H1 (cell line): ENCODE measurements at regions not wholly inside any gene's neighbourhood (a gene's known extent, or its start where the extent isn't known, plus 50 kb on each side); places are given as distances from the start of the nearest gene placed in this dataset.

Source experiments
- CTCF ChIA-PET: fragments of 300-600 bp; sonication (Branson Sonifier 250); formaldehyde crosslinking; loops from one replicate; lab custom pipeline; 2021; ENCODE audit not compliant: partially characterized antibody; lab: Charles Lee
- POLR2A ChIA-PET: fragments of 300-600 bp; sonication (Branson Sonifier 250); formaldehyde crosslinking; loops from one replicate; lab custom pipeline; 2021; ENCODE audit warnings: inconsistent platforms; ENCODE audit not compliant: partially characterized antibody; lab: Charles Lee
- DNase-seq, 2 experiments: peaks; one replicate each; pipeline versions ENCODE4 v3.0.0 to v3.0.0-alpha.2; 2010 to 2022; ENCODE audit warnings: low spot score in 2 of 2, low read depth in 1 of 2, mixed read lengths in 1 of 2
- FAIRE-seq: peaks from 2 replicates; lab custom pipeline; 2011; peaks lifted over from hg19 to GRCh38; lab: Jason Lieb, UNC
- H2AFZ ChIP-seq: 2 replicates; pipeline ENCODE4 v1.8.1; 2012; ENCODE audit warnings: low read length, inconsistent platforms
- H2AK5ac ChIP-seq: 2 replicates; pipeline ENCODE4 v1.6.1; 2013; ENCODE audit warnings: low read depth, low read length
- H2BK120ac ChIP-seq: replicated peaks from 2 replicates; pipeline ENCODE3; 2013; ENCODE audit warnings: low read depth, low read length, inconsistent platforms
- H2BK12ac ChIP-seq: 2 replicates; pipeline ENCODE4 v1.6.1; 2013; ENCODE audit warnings: low read depth, low read length
- H2BK15ac ChIP-seq: 2 replicates; pipeline ENCODE4 v1.6.1; 2013; ENCODE audit warnings: low read length
- H2BK20ac ChIP-seq: 2 replicates; pipeline ENCODE4 v1.6.1; 2013; ENCODE audit warnings: low read length
- H2BK5ac ChIP-seq: 2 replicates; pipeline ENCODE4 v1.6.1; 2013; ENCODE audit warnings: low read depth, low read length
- H3K14ac ChIP-seq: 2 replicates; pipeline ENCODE4 v1.6.1; 2013; ENCODE audit warnings: inconsistent platforms; ENCODE audit not compliant: insufficient read length
- H3K18ac ChIP-seq: 2 replicates; pipeline ENCODE4 v1.6.1; 2013; ENCODE audit warnings: low read length; ENCODE audit errors: extremely low read depth
- H3K23ac ChIP-seq: 2 replicates; pipeline ENCODE4 v1.6.1; 2013; ENCODE audit warnings: inconsistent platforms; ENCODE audit not compliant: insufficient read length
- H3K23me2 ChIP-seq: 2 replicates; pipeline ENCODE4 v1.6.1; 2013; ENCODE audit warnings: low read depth, low read length
- H3K27ac ChIP-seq: 2 replicates; pipeline ENCODE4 v1.6.1; 2011; ENCODE audit warnings: low read depth, low read length, inconsistent platforms
- H3K27me3 ChIP-seq, 4 experiments: replicated peaks in 1 of 4; 1 replicate in 1 of 4; 2 replicates in 3 of 4; pipeline versions ENCODE4 v1.6.1 to v1.8.1; 2011 to 2013; ENCODE audit warnings: low read length in 3 of 4, mild to moderate bottlenecking in 3 of 4, inconsistent platforms in 2 of 4, mixed read lengths in 2 of 4, moderate library complexity in 1 of 4; ENCODE audit not compliant: control insufficient read depth in 3 of 4, insufficient read depth in 3 of 4; ENCODE audit errors: extremely low read depth in 1 of 4
- H3K36me3 ChIP-seq, 4 experiments: 2 replicates each; pipeline versions ENCODE4 v1.6.1 to v1.8.1; 2011 to 2013; ENCODE audit warnings: mild to moderate bottlenecking in 4 of 4, low read length in 3 of 4, moderate library complexity in 2 of 4, control low read depth in 1 of 4, inconsistent platforms in 1 of 4; ENCODE audit not compliant: insufficient read depth in 4 of 4, control insufficient read depth in 2 of 4
- H3K4ac ChIP-seq: replicated peaks from 2 replicates; pipeline ENCODE3; 2013; ENCODE audit warnings: low read length, low read depth, mixed read lengths, inconsistent platforms; ENCODE audit not compliant: insufficient read length
- H3K4me1 ChIP-seq, 4 experiments: replicated peaks in 1 of 4; 1 replicate in 1 of 4; 2 replicates in 3 of 4; pipeline versions ENCODE4 v1.6.1 to v1.8.1; 2011 to 2013; ENCODE audit warnings: low read length in 3 of 4, inconsistent platforms in 2 of 4, mixed read lengths in 1 of 4; ENCODE audit not compliant: insufficient read depth in 4 of 4, control insufficient read depth in 3 of 4
- H3K4me2 ChIP-seq, 2 experiments: 2 replicates each; pipeline versions ENCODE4 v1.6.1 to v1.8.1; 2011 to 2013; ENCODE audit warnings: low read depth in 2 of 2, low read length in 2 of 2, control low read depth in 1 of 2, inconsistent platforms in 1 of 2, mild to moderate bottlenecking in 1 of 2; ENCODE audit not compliant: insufficient read depth in 1 of 2
- H3K4me3 ChIP-seq, 4 experiments: fragments of 200-600, 300-600 bp in 1 of 4; sonication (generic), shearing (Covaris generic), sonication (Bioruptor Twin) in 1 of 4; 2 replicates each; pipeline versions ENCODE4 v1.5.1 to v1.8.1; 2011 to 2016; ENCODE audit warnings: low read length in 4 of 4, low read depth in 3 of 4, control low read depth in 2 of 4, inconsistent platforms in 2 of 4, mild to moderate bottlenecking in 2 of 4, mixed read lengths in 1 of 4, moderate library complexity in 1 of 4; ENCODE audit not compliant: insufficient read depth in 2 of 4; ENCODE audit errors: extremely low read depth in 1 of 4
- H3K56ac ChIP-seq: replicated peaks from 2 replicates; pipeline ENCODE3; 2013; ENCODE audit warnings: low read depth, mild to moderate bottlenecking, mixed read lengths, low read length, inconsistent platforms; ENCODE audit not compliant: insufficient read length
- H3K79me1 ChIP-seq: 2 replicates; pipeline ENCODE4 v1.6.1; 2013; ENCODE audit warnings: low read depth, low read length, control low read depth
- H3K79me2 ChIP-seq, 2 experiments: 2 replicates each; pipeline versions ENCODE4 v1.6.1 to v1.8.1; 2012 to 2013; ENCODE audit warnings: low read length in 2 of 2, mild to moderate bottlenecking in 2 of 2, inconsistent platforms in 1 of 2; ENCODE audit not compliant: insufficient read depth in 2 of 2, control insufficient read depth in 1 of 2
- H3K9ac ChIP-seq, 4 experiments: replicated peaks in 1 of 4; 1 replicate in 1 of 4; 2 replicates in 3 of 4; pipeline versions ENCODE4 v1.6.1 to v1.8.1; 2011 to 2013; ENCODE audit warnings: low read depth in 3 of 4, low read length in 3 of 4, control low read depth in 2 of 4, mild to moderate bottlenecking in 2 of 4, moderate library complexity in 2 of 4, inconsistent platforms in 1 of 4; ENCODE audit errors: extremely low read depth in 1 of 4
- H3K9me3 ChIP-seq, 2 experiments: 2 replicates each; pipeline versions ENCODE4 v1.6.1 to v1.8.1; 2012 to 2013; ENCODE audit warnings: mild to moderate bottlenecking in 2 of 2, moderate library complexity in 2 of 2, control low read depth in 1 of 2, inconsistent platforms in 1 of 2, low read depth in 1 of 2, low read length in 1 of 2, mixed read lengths in 1 of 2; ENCODE audit not compliant: insufficient read depth in 2 of 2
- H4K20me1 ChIP-seq, 2 experiments: replicated peaks in 1 of 2; 2 replicates each; pipeline versions ENCODE3 to v1.8.1; 2011 to 2013; ENCODE audit warnings: inconsistent platforms in 2 of 2, low read length in 2 of 2, mild to moderate bottlenecking in 1 of 2; ENCODE audit not compliant: insufficient read depth in 2 of 2, control insufficient read depth in 1 of 2
- H4K5ac ChIP-seq: 2 replicates; pipeline ENCODE4 v1.6.1; 2013; ENCODE audit warnings: low read length, low read depth, mixed read lengths, inconsistent platforms; ENCODE audit not compliant: insufficient read length
- H4K8ac ChIP-seq: 2 replicates; pipeline ENCODE4 v1.8.0; 2013; ENCODE audit warnings: mild to moderate bottlenecking, moderate library complexity, low read length, inconsistent platforms; ENCODE audit not compliant: insufficient read depth; ENCODE audit errors: extremely low read depth
- H4K91ac ChIP-seq: replicated peaks from 2 replicates; pipeline ENCODE3; 2013; ENCODE audit warnings: low read length, mixed read lengths, inconsistent platforms; ENCODE audit not compliant: insufficient read length
- ASH2L ChIP-seq: fragments of 200-600, 300-600 bp; sonication (generic); IDR thresholded peaks from one replicate; pipeline ENCODE4 v1.7.1; 2017; ENCODE audit warnings: low read length
- CHD1 ChIP-seq: IDR thresholded peaks from 2 replicates; pipeline ENCODE4 v1.6.1; 2012; ENCODE audit warnings: low read depth, low read length, improper control_type of control experiment
- CREB1 ChIP-seq: IDR thresholded peaks from 2 replicates; pipeline ENCODE4 v1.6.1; 2012; ENCODE audit warnings: inconsistent platforms
- EZH2 ChIP-seq: fragments of 200-600 bp; sonication (generic); IDR thresholded peaks from 2 replicates; pipeline ENCODE4 v1.7.1; 2012; ENCODE audit warnings: low read depth, mild to moderate bottlenecking, moderate library complexity, low read length, inconsistent platforms; ENCODE audit not compliant: severe bottlenecking
- GTF2F1 ChIP-seq: IDR thresholded peaks from 2 replicates; pipeline ENCODE4 v1.6.1; 2012; ENCODE audit warnings: low read depth, low read length, improper control_type of control experiment, borderline replicate concordance
- JUN ChIP-seq: IDR thresholded peaks from 2 replicates; pipeline ENCODE4 v1.6.1; 2011; ENCODE audit warnings: low read depth, mild to moderate bottlenecking, improper control_type of control experiment, low read length
- JUND ChIP-seq: IDR thresholded peaks from 2 replicates; pipeline ENCODE4 v1.6.1; 2011; ENCODE audit warnings: mild to moderate bottlenecking, improper control_type of control experiment, low read length
- KDM1A ChIP-seq: fragments of 200-600, 300-600 bp; sonication (generic); IDR thresholded peaks from 2 replicates; pipeline ENCODE4 v1.7.1; 2016; ENCODE audit warnings: mild to moderate bottlenecking, low read length, borderline replicate concordance
- POU5F1 ChIP-seq: IDR thresholded peaks from 2 replicates; pipeline ENCODE4 v1.6.1; 2011; ENCODE audit warnings: low read depth, mild to moderate bottlenecking, low read length, moderate library complexity
- RFX5 ChIP-seq: IDR thresholded peaks from 2 replicates; pipeline ENCODE4 v1.6.1; 2011; ENCODE audit warnings: low read depth, low read length, improper control_type of control experiment, borderline replicate concordance
- SP2 ChIP-seq: IDR thresholded peaks from 2 replicates; pipeline ENCODE4 v1.6.1; 2012; ENCODE audit warnings: mild to moderate bottlenecking, low read length, inconsistent platforms
- SP4 ChIP-seq: IDR thresholded peaks from 2 replicates; pipeline ENCODE4 v1.6.1; 2012; ENCODE audit warnings: low read length, inconsistent platforms
- WGBS, 2 experiments: shearing (Covaris generic) in 1 of 2; methylation state at CpG; one replicate each; pipeline versions ENCODE4 v1.1.6 to v1.1.7; 2013 to 2015; ENCODE audit warnings: low lambda C conversion rate in 2 of 2, mixed read lengths in 2 of 2, inconsistent platforms in 1 of 2, low coverage in 1 of 2, missing lambda C conversion rate in 1 of 2; ENCODE audit not compliant: insufficient replicate concordance in 2 of 2, insufficient coverage in 1 of 2, insufficient read length in 1 of 2; ENCODE audit errors: extremely low coverage in 1 of 2, missing lambda C conversion rate in 1 of 2; 5-methylcytosine and 5-hydroxymethylcytosine counted together
- TF ChIP-seq, protein P1 (sequence below): IDR thresholded peaks from 2 replicates; pipeline ENCODE4 v1.6.1; 2012; ENCODE audit warnings: low read length, inconsistent platforms
- TF ChIP-seq, protein P2 (sequence below): IDR thresholded peaks from 2 replicates; pipeline ENCODE4 v1.6.1; 2012; ENCODE audit warnings: inconsistent platforms

DNA sequence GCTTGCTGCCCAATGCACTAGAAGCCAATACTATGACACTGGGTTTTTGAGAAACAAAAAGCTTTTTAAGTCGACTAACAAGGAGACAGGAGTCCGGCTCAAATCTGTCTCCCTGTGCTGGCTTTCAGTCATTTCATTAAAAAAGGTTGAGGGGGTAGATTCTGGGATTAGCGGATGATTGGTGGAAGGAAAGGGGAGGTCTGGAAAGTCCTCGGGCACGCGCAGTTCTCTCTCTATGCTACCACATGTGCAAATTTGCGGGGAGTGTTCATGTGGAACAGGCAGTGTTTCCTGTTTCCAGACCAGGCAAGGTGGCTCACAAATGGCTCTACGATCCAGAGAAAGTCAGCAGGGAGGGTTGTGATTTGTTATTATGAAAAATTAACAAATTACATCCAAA, 89.1 kb upstream of the TOX2 start:
- no peak overlapping the region for H4K8ac ChIP-seq
- DNase-seq (no peak), FAIRE-seq (no peak)
- no peaks in the 10 kb centered on the region for H3K36me3 ChIP-seq
- H2BK120ac ChIP-seq = no peak overlapping the region
- H3K27ac ChIP-seq = no peak overlapping the region
- no peaks in the 10 kb centered on the region for H3K79me2 ChIP-seq
- H3K27me3 ChIP-seq = no peaks in the 10 kb centered on the region
- no peak overlapping the region for H3K9ac ChIP-seq
- H3K79me1 ChIP-seq = no peaks in the 10 kb centered on the region
- H4K5ac ChIP-seq = no peak overlapping the region
- H3K23ac ChIP-seq = no peak overlapping the region
- 71% methylated on average over 8 of the region's 8 CpGs; no CpG with 5 or more reads in 1 of the 2 experiments for WGBS, 2 experiments
- H3K4me1 ChIP-seq = no peaks in the 10 kb centered on the region
- H2BK12ac ChIP-seq = no peak overlapping the region
- H3K4me3 ChIP-seq = no peak overlapping the region
- no peak overlapping the region for H2BK5ac ChIP-seq
- no peak overlapping the region for H4K91ac ChIP-seq
- no peaks in the 10 kb centered on the region for H3K9me3 ChIP-seq
- no peak overlapping the region for H3K18ac ChIP-seq
- H2BK15ac ChIP-seq = no peak overlapping the region
- no peak overlapping the region for H3K4me2 ChIP-seq
- no peak overlapping the region for H2AFZ ChIP-seq
- H3K4ac ChIP-seq = no peak overlapping the region
- ChIA-PET POLR2A (no interaction called here), CTCF (interaction anchor here (1.6 to 1.8 kb wide), 2 partner anchors 8 to 15 kb away, joined by 5 to 7 read pairs; no protein-coding TSS in a partner anchor)
- H2BK20ac ChIP-seq = no peak overlapping the region
- H3K23me2 ChIP-seq = no peaks in the 10 kb centered on the region
- no peak overlapping the region for H3K56ac ChIP-seq
- no peak overlapping the region for H3K14ac ChIP-seq
- H2AK5ac ChIP-seq = no peak overlapping the region
- peaks cover 0 to 3% of the 10 kb centered on the region in 2 experiments for H4K20me1 ChIP-seq
- TF ChIP-seq KDM1A (no peak), SP2 (no peak), GTF2F1 (no peak), EZH2 (no peak), RFX5 (no peak), SP4 (no peak), ASH2L (no peak), POU5F1 (no peak), CREB1 (no peak), JUN (no peak), JUND (no peak), CHD1 (no peak)
- TF ChIP-seq, protein P1, sequence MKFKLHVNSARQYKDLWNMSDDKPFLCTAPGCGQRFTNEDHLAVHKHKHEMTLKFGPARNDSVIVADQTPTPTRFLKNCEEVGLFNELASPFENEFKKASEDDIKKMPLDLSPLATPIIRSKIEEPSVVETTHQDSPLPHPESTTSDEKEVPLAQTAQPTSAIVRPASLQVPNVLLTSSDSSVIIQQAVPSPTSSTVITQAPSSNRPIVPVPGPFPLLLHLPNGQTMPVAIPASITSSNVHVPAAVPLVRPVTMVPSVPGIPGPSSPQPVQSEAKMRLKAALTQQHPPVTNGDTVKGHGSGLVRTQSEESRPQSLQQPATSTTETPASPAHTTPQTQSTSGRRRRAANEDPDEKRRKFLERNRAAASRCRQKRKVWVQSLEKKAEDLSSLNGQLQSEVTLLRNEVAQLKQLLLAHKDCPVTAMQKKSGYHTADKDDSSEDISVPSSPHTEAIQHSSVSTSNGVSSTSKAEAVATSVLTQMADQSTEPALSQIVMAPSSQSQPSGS = no peak
- TF ChIP-seq, protein P2, sequence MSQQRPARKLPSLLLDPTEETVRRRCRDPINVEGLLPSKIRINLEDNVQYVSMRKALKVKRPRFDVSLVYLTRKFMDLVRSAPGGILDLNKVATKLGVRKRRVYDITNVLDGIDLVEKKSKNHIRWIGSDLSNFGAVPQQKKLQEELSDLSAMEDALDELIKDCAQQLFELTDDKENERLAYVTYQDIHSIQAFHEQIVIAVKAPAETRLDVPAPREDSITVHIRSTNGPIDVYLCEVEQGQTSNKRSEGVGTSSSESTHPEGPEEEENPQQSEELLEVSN = no peak
